GM19240 (cell line): ENCODE measurements at regions not wholly inside any gene's neighbourhood (a gene's known extent, or its start where the extent isn't known, plus 50 kb on each side); places are given as distances from the start of the nearest gene placed in this dataset.
"Not testable (repeated sequence)": the region's sequence is repeated elsewhere in the genome, so short reads cannot be mapped to it uniquely, and the experiment has no call there.

ENCODE experiments used
- DNase-seq: peaks from one replicate; pipeline ENCODE4 v3.0.0; 2011; ENCODE audit warnings: low spot score; ENCODE audit not compliant: insufficient read length

DNA sequence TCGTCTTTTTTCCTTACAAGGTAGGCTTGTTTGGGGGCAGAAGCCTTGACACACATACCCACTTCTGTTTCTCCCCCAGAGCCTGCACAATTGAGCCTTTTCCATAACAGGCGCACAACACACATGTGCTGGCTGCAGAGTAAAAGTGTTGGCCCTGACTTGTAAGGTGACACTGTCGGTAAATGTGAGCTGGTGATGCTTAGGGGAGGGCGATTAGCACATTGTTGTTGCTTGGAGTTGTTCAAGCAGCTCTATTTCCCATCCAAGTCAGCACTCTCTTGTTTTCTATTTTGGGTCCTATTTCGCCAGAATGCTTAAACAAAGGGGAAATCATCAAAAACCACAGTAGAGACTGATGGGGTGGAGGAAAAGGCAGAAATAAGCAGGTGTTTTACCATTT lies 51.9 kb upstream of the PTPRJ start:
- DNase-seq = no peak

DNA sequence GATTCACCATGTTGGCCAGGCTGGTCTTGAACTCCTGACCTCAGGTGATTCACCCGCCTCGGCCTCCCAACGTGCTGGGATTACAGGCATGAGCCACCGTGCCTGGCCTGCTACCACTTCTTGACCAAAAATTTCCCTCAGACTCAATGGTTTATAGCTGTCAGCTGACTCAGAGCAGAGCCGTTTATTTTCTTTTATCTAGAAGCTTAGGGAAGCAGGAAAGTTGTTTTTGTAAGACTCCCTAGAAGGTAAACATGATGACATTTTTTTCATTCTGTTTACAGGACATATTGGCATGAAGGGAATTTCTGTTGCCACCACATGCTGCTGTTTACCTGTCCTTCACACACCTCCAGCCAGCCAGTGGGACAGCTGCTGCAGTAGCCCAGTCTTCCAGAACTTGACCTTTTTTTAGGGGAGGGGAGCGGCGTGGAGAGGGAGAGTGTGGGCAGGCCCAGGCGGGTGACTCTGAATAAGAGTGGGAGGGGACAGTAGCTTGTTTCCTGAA lies 56.1 kb upstream of the PTPRJ start:
- no peak for DNase-seq

DNA sequence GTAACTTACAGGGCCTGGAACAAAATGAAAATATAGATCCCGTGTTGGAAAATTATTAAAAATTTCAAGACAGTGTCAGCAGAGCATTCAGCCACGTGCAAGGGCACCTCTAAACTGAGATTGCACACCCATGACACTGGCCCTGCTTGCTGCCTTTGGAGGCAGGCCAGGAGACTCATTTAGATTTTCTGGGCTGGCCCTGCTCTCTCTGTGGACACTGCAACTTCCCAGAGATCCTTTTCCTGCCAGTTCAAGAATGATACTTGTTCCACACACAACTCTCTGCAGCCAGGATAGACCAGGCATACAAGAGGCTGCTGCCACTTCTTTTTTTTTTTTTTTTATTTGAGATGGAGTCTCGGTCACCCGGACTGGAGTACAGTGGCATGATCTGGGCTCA lies 56.7 kb upstream of the PTPRJ start:
- no peak for DNase-seq

DNA sequence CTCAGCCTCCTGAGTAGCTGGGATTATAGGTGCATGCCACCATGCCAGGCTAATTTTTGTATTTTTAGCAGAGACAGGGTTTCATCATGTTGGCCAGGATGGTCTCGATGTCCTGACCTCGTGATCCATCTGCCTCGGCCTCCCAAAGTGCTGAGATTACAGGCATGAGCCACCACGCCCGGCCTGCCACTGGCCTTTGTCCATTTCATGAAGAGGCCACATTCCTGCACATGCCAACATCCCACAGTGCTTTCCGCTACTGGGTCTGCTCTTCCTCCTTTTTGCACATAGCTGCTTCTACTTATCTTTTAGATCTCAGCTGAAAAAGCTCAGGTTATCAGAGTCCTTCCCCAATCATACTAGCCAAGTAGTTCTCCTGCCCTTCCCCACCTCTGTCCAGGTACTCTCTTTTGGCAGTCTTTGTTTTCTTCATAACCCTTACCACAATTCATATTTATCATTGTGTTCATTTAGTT lies 59.2 kb upstream of the PTPRJ start:
- DNase-seq = not testable (repeated sequence)

DNA sequence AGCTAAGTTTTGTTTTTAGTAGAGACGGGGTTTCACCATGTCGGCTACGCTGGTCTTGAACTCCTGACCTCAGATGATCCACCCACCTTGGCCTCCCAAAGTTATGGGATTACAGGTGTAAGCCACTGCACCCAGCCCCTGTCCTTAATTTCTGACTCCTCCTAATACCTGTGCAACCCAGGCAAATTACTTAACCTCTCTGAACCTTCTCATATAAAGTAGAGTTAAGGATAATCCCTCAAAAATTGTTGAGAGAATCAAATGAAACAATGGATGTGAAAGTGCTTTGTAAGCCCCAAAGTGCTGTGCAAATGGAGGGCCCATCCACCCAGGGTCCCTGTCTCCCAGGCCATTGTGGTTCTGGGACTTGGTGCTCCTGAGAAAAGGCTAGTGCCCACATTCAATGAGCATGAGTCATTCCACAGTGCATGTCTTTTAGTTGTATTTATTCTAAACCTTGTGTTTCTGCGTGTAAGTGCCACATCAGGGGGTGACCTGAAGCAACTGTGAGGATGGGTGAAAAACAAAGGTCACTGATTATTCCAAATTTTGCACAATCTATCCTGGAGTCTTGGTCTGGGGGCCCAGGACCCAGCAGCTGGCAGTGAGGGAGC lies 61.4 kb upstream of the PTPRJ start:
- no peak for DNase-seq

DNA sequence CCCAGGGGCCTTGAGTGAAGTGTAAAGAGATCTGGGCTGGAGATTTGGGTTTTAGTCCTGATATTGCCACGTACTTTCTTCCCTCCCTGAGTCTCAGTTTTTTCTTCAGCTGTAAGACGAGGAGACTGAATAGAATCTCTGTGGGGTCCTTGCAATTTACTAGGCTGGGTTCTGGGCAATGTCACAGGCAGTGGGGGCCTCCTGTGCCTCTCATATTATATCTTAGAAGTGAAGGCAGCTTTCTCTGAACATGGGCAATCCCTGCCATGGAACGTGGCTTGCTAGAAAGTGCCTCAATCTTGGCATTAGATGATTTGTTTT lies 62.0 kb upstream of the PTPRJ start:
- no peak for DNase-seq

DNA sequence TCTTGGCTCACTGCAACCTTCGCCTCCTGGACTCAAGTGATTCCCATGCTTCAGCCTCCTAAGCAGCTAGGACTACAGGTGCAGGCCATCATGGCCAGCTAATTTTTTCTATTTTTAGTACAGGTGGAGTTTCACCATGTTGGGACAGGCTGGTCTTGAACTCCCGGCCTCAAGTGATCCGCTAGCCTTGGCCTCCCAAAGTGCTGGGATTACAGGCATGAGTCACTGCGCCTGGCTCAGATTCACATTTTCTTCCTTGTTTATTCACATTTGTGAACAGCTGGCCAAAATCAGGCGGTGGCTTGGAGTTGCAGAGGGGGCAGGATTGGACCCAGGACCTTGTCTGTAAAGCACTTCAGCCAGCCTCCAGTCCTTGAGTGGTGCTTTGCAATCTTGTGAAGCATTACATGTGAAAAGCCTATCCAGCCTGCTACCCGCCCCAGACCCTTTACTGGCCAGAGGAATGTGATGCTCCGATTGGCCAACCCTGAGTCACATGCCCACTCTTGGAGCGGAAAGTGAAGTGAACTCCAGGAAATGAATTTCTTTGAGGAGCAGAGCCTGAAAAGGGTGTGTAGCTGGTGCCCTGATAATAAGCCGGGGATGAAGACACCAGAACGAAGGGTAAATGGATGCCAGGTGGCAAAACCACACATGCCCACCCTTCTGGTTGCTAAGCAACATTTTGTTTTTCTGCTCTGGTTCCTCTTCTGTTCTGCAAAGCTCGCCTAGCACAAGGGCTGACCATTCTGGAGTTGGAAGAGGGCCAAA lies 62.6 kb upstream of the PTPRJ start:
- no peak for DNase-seq

DNA sequence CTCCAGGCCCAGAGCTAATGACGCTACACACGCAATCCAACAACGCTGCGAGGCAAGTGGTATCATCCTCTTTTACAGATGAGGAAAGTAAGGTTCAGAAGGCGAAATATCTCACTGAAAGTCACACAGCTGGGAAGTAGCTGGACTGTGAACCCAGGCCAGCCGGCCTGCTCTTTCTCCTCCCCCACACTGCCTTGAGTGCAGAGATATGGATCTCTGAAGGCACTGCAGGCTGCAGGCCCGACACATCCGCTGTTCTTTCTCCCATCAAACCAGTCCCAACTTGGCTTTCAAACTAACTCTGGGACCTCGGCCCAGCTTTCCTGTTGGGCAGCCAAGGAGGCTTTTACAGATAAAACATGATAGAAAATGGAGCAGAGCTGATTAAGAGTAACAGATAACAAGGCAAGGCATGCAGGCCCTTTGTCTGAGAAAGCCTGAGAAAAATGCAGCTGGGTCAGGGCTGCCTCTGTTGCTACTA lies 64.0 kb upstream of the PTPRJ start:
- DNase-seq = no peak

DNA sequence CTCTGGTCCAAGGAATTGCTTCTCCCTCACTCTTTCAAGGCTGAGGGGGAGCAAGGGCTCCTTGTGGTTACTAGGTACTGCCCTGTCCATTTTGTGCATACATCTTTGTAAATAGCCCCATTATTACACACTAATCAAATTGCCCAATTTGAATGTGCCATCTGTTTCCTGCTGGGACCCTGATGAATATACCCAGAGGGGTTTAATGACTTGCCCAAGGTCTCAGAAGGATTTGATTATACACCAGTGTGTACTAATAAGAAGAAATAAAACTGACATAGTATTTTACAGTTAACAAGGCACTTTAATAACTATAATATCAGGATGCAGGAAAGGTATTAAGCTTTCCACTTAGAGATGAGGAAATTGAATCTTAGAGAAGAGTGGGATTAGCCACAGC lies 64.6 kb upstream of the PTPRJ start:
- no peak for DNase-seq

DNA sequence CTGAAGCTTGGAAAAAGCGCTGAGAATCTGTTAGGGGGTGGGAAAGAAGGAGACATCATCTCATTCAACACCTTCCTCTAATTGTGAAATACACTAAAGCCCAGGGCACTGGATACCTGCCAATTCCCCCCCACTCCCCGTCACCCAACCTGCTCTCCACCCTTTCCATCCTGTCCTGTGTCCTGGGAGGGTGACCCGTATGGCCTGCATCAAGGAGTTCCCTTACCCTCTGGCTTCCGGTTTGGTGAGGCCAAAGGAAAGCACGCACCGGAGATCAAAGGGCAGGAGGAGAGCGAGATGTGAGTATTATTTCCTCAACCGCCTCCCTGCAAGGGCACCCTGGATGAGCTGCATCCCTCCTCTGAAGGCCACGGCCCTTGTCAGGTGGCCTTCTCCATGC lies 65.0 kb upstream of the PTPRJ start:
- no peak for DNase-seq

DNA sequence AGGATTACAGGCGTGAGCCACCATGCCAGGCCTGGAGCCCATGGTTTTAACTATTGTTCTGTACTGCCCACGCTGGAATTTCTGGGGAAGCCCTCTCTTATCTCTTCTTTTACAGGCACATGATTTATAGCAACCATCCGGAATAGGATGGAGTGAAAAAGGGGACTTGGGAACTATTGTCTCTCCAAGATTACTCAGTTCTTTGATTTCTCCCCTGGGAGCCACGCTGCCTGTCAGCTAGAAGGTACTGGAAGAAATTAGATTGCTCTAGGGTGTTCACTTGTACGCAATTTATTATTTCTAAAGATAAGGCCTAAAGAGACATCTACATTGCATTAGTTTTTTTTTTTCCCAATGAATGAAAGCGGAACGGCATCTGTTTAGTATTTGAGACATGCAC lies 65.6 kb upstream of the PTPRJ start:
- DNase-seq = no peak

DNA sequence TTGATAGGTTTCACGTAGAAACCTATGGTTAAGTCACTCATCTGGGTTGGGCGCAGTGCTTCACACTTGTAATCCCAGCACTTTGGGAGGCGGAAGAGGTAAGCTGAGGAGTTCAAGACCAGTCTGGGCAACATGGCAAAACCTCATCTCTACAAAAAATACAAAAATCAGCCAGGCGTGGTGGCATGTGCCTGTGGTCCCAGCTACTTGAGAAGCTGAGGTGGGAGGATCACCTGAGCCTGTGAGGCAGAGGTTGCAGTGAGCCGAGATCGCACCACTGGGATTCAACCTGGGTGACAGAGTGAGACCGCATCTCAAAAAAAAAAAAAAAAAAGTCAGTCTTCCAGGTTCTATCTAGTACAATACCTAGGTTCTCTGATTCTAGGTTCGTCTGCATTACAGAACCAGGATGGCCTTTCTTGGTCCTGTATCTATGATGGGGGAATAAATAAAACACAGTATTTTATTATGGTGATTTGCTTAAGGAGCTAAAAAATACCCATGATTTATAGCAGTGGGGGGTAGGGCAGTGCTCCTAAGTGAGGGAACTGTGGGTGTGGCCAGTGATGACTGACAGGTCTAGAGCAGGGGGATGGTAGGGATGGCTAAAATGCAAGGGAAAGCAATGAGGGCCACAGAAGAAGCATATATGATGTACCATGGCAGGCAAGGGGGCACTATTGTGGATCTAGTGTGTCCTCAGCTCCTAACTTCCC lies 65.5 kb upstream of the NUP160 start:
- DNase-seq = no peak

DNA sequence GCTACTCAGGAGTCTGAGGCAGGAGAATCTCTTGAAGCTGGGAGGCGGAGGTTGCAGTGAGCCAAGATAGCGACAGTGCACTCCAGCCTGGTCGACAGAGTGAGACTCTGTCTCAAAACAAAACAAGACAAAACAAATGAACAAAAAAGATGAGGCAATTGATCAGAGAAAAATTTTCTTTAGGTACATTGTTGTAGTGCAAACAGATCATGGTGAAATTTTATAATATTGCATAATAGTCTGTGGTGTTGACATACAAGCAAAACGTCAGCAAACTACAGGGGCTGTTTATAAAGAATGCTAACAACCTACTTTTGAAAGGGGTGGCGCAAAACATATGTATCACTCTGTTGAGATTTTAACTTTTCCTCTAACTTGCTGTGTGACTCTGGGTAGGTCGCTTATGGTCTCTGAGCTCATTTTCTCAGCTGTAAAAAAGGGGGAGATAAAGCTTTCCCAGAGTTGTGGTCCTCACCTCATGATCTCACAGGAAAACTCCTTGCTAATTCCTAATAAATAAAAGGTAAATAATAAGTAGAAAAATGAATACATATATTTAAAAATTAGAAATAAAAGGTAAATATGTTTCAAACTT lies 64.8 kb upstream of the NUP160 start:
- DNase-seq = no peak

DNA sequence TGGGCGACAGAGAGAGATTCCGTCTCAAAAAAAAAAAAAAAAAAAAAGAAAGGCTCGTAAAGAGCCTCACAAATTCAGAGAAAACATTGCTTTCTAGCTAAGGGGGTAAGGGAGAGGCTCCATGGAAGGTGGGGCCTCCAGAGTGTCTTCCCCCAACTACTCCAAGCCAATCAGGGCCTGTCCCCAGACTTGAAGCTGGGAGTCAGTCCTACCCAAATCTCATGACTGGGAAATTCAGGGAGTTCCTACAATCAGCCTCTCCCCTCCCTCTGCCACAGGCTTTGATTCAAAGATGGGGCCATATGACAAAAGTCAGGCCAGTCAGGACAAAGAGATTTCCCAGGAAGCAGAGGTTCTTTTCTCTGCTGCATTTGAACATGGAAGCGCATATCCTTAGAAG lies 63.0 kb upstream of the NUP160 start:
- DNase-seq = no peak

DNA sequence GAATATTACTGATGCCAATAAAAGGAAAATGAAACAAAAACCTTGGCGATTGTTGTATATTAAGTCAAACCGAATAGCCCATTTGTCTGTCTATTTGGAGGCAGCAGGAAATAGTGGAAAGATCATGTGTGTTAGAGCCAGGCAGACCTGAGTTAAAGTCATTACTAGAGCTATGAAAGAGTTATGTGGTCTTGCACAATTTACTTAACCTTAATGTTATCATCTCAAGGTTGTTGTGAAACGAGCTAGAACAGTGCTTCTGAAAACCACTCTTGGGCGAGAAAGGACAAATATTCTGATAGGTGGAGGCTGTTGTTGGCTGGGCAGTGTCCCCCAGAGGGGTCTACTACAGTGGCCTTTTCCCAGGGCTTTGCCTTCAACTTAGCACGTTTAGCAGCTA lies 60.0 kb upstream of the NUP160 start:
- no peak for DNase-seq

DNA sequence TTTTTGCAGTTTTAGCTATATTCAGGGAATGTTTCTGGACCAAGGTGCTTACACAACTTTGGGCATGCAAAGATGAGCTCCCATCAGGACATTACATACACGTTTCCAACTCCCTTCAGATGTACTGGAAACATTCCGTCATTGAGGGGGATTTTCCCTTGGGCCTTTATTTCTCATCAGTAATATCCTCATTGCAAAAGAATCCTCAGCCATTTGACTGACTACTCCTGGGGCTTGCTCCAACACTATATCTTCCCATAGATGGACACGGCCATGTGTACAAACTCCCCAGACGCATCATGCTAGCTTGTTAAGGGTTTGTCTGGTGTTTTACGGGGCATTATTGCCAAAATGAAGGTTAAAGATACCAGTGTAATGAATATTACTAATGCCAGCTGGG lies 59.3 kb upstream of the NUP160 start:
- no peak for DNase-seq

DNA sequence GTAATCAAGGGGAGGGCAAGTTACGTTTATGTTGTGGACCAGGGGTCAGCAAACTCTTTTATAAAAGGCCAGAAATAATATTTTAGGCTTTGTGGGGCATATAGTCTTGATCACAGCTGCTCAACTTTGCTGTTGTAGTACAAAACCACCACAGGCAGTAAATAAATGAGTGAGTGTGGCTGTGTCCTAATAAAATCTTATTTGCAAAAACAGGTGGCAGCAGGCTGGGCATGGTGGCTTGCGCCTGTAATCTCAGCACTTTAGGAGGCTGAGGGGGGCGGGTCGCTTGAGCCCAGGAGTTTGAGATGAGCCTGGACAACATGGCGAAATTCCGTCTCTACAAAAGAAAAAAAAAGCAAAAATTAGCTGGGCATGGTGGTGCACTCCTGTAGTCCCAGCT lies 57.9 kb upstream of the NUP160 start:
- no peak for DNase-seq

DNA sequence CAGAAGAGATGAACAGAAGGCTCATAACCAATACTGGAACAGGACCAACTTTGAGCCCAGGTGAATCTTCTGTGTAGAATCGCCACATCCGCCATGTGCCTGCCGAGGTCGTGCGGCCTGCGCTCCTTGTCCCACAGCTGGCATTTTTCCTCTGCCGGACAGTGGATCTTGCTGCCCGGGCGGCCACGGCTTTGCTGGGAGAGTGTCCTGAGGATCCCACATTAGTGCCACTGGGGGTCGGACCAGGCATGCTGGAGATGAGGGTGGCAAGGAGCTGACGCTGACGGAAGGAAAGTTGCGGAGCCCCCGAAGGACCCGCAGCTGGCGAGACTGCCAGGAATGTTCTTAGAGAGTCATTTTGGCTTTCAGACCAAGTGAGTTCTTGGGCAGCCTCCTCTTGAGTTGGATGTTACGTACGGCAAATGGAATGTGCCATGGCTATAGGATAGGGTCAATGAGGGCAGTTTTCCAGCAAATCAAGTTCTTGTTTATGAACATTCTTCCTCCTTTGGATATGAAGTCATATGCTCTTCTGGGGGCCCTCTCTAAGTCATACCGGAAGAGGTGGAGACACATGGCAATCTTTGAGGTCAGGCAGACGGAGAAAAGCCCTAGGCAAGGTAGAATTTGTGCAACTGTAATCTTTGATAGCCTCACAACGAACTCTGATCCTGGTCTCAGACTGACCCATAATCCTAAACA lies 57.4 kb upstream of the NUP160 start:
- no peak for DNase-seq

DNA sequence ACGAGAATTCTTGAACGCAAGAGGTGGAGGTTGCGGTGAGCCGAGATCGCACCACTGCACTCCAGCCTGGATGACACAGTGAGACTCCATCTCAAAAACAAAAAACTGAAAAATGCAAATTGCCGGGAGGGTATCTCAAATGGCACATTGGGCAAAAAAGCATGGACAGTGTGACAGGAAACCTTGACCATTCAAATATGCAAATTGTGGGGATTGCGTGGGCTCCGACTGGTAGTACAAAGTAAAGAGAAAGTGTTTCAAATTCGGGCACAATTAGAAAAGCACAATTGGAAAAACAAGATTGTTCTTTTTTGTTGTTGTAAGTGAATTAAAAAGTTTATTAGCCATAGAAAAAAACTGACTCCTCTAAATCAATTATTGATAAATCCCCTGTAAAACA lies 56.7 kb upstream of the NUP160 start:
- no peak for DNase-seq

DNA sequence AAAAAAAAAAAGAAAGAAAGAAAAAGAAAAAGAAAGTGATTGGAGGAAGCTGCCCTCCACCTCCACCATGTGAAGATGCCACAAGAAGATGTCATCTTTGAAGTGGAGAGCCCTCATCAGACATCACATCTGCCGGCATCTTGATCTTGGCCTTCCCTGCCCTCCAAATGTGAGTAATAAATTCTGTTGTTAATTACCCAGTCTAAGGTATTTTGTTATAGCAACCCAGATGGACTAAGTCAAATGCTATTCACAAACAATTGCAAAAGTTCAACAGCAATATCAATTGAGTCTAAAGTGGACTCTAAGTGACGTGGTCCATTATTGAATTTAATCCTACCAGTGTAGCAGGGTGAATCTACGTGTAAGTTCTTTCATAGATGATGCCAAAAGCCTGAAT lies 55.9 kb upstream of the NUP160 start:
- DNase-seq = no peak

DNA sequence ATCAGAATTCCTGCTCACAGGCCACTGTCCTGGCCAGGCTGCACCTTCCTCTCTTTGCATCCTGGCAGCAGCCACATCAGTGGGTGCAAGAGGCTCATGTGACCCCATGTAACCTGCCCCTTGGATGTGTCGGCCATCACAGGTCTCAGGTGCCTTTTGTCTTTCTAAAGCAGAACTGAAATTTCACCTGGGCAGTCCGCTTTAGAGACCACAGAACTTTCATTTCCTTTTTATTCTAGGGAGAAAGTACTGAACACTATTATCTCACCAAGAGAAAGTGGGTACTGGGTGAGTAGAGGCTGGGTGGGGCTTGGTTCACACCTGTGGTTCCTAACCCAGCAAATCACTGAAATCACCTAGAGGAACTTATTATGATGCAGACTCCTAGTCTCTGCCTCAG lies 51.7 kb upstream of the NUP160 start:
- DNase-seq = peak; percentile 56
